A549 (cell line): ENCODE measurements at regions not wholly inside any gene's neighbourhood (a gene's known extent, or its start where the extent isn't known, plus 50 kb on each side); places are given as distances from the start of the nearest gene placed in this dataset.

Experiments used
- ATAC-seq, 2 experiments: fragments of 200-7000 bp in 1 of 2; fragments of >200 bp in 1 of 2; cut with Nextera tagmentation in 1 of 2; cut with Tn5 transposase in 1 of 2; 3 replicates each; pipeline versions ENCODE4 v1.8.0 to v1.9.1; 2018 to 2020; ENCODE audit warnings: mild to moderate bottlenecking in 1 of 2, moderate library complexity in 1 of 2
- CTCF ChIA-PET: fragments of 300-600 bp; sonication (Branson Sonifier 250); formaldehyde crosslinking; extraction: SDS; loops from one replicate; lab custom pipeline; 2021; ENCODE audit warnings: antibody characterized with exemption, inconsistent platforms; lab: Yijun Ruan, JAX
- POLR2A ChIA-PET: fragments of 350-600 bp; formaldehyde crosslinking; extraction: SDS; loops from one replicate; lab custom pipeline; 2021; ENCODE audit warnings: antibody characterized with exemption, inconsistent platforms; lab: Yijun Ruan, JAX
- DNase-seq, 2 experiments: peaks; one replicate each; pipeline versions ENCODE4 v3.0.0 to v3.0.0-alpha.2; 2011 to 2016; ENCODE audit warnings: low read depth in 1 of 2, low spot score in 1 of 2
- FAIRE-seq: peaks from 2 replicates; lab custom pipeline; 2011; peaks lifted over from hg19 to GRCh38; lab: Jason Lieb, UNC
- H3K27ac ChIP-seq, 2 experiments: fragments of >200 bp; sonication (Bioruptor Twin); formaldehyde crosslinking; 3 replicates each; pipeline ENCODE4 v1.5.1; 2016 to 2017
- H3K4me1 ChIP-seq: fragments of >200 bp; sonication (Bioruptor Twin); formaldehyde crosslinking; 3 replicates; pipeline ENCODE4 v1.6.1; 2016
- H3K4me2 ChIP-seq: fragments of >200 bp; sonication (Bioruptor Twin); formaldehyde crosslinking; 3 replicates; pipeline ENCODE4 v1.6.1; 2016
- H3K4me3 ChIP-seq: fragments of >200 bp; sonication (Bioruptor Twin); formaldehyde crosslinking; 3 replicates; pipeline ENCODE4 v1.5.1; 2016
- H3K9me3 ChIP-seq: fragments of >200 bp; sonication (Bioruptor Twin); formaldehyde crosslinking; 3 replicates; pipeline ENCODE4 v1.6.1; 2016
- CBX2 ChIP-seq: fragments of 200-600 bp; sonication (generic); IDR thresholded peaks from 2 replicates; pipeline ENCODE4 v1.6.1; 2016; ENCODE audit warnings: low read depth, mild to moderate bottlenecking, borderline replicate concordance
- CHD2 ChIP-seq: fragments of 150-350 bp; IDR thresholded peaks from 2 replicates; pipeline ENCODE4 v1.6.1; 2014; ENCODE audit warnings: low read length; ENCODE audit not compliant: partially characterized antibody
- CHD4 ChIP-seq: fragments of 200-600 bp; sonication (generic); IDR thresholded peaks from 2 replicates; pipeline ENCODE4 v1.6.1; 2016; ENCODE audit warnings: antibody characterized with exemption, mild to moderate bottlenecking, borderline replicate concordance
- FOSB ChIP-seq: fragments of 250-450 bp; sonication (Bioruptor Pico); IDR thresholded peaks from 2 replicates; pipeline ENCODE4 v1.5.0; 2020; ENCODE audit warnings: mild to moderate bottlenecking, moderate library complexity
- HDAC2 ChIP-seq: fragments of 200-600 bp; sonication (generic); IDR thresholded peaks from 2 replicates; pipeline ENCODE4 v1.6.1; 2016
- HEYL ChIP-seq: fragments of 250-450 bp; sonication (Bioruptor Pico); IDR thresholded peaks from 2 replicates; pipeline ENCODE4 v1.8.0; 2021; ENCODE audit warnings: mild to moderate bottlenecking, moderate library complexity
- HOXB13 ChIP-seq: fragments of 250-450 bp; sonication (Bioruptor Pico); IDR thresholded peaks from 2 replicates; pipeline ENCODE4 v1.5.0; 2020; ENCODE audit warnings: low read depth, mild to moderate bottlenecking, moderate library complexity
- JUNB ChIP-seq: fragments of >200 bp; sonication (Bioruptor Twin); formaldehyde crosslinking; IDR thresholded peaks from 2 replicates; pipeline ENCODE4 v1.6.1; 2016
- NFE2L2 ChIP-seq: fragments of 150-350 bp; conservative IDR thresholded peaks from 2 replicates; pipeline ENCODE4 v1.6.1; 2014; ENCODE audit warnings: low read length
- POLR2A ChIP-seq: IDR thresholded peaks from 2 replicates; pipeline ENCODE4 v1.6.1; 2012; ENCODE audit warnings: mild to moderate bottlenecking, low read length
- POLR2AphosphoS2 ChIP-seq: conservative IDR thresholded peaks from 2 replicates; pipeline ENCODE4 v1.6.1; 2012; ENCODE audit warnings: low read length, improper control_type of control experiment, inconsistent platforms
- ZFP36 ChIP-seq: fragments of 450-650 bp; IDR thresholded peaks from 2 replicates; pipeline ENCODE4 v1.6.1; 2014; ENCODE audit warnings: borderline replicate concordance; ENCODE audit not compliant: partially characterized antibody
- ZNF302 ChIP-seq: fragments of 250-450 bp; sonication (Bioruptor Pico); IDR thresholded peaks from 2 replicates; pipeline ENCODE4 v1.9.0; 2021; ENCODE audit warnings: inconsistent platforms, mild to moderate bottlenecking, moderate library complexity
- ZSCAN20 ChIP-seq: fragments of 250-450 bp; sonication (Bioruptor Pico); IDR thresholded peaks from 2 replicates; pipeline ENCODE4 v1.8.0; 2022; ENCODE audit warnings: mild to moderate bottlenecking, moderate library complexity
- whole genome bisulfite sequencing: methylation state at CpG from one replicate; pipeline ENCODE4 v1.1.6; 2017; ENCODE audit errors: missing lambda C conversion rate; 5-methylcytosine and 5-hydroxymethylcytosine counted together
- TF ChIP-seq, protein P1 (sequence below): fragments of 250-450 bp; sonication (Bioruptor Pico); IDR thresholded peaks from 2 replicates; pipeline ENCODE4 v1.5.0; 2020; ENCODE audit warnings: low read depth, mild to moderate bottlenecking, moderate library complexity
- TF ChIP-seq, protein P2 (sequence below): fragments of >200 bp; sonication (Bioruptor Twin); formaldehyde crosslinking; IDR thresholded peaks from 3 replicates; pipeline ENCODE4 v1.5.1; 2016
- TF ChIP-seq, protein P3 (sequence below): IDR thresholded peaks from 2 replicates; pipeline ENCODE4 v1.6.1; 2012
- TF ChIP-seq, protein P4 (sequence below): fragments of 200-600 bp; sonication (generic); IDR thresholded peaks from 2 replicates; pipeline ENCODE4 v1.6.1; 2016; ENCODE audit warnings: antibody characterized with exemption, mild to moderate bottlenecking, moderate library complexity
- TF ChIP-seq, protein P5 (sequence below): fragments of >200 bp; sonication (Bioruptor Twin); formaldehyde crosslinking; IDR thresholded peaks from 2 replicates; pipeline ENCODE4 v1.6.1; 2016
- TF ChIP-seq, protein P6 (sequence below): fragments of 250-450 bp; sonication (Bioruptor Pico); IDR thresholded peaks from 2 replicates; pipeline ENCODE4 v1.5.0; 2021; ENCODE audit warnings: mild to moderate bottlenecking, moderate library complexity, borderline replicate concordance

DNA sequence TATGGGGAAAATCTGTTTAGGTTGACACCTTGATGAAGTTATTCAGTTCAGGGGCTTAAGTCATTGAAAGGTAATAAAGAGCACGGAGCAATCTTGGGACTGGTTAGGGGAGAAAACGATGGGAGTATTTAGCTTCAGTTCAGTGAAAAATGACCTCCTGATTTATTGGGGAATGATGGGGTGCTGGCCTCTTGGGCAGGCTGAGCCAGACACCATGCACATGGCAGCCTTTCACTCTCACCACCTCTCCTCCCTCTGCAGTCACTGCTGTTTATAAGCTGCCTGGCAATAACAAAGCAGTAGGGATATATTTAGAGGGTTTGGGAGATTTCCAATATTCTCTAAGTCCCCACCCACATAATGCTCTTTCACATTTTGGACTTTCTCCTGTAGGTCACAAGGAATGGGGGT lies 140.5 kb upstream of the HS3ST2 start:
- WGBS = 15% methylated on average over 2 of the region's 2 CpGs

DNA sequence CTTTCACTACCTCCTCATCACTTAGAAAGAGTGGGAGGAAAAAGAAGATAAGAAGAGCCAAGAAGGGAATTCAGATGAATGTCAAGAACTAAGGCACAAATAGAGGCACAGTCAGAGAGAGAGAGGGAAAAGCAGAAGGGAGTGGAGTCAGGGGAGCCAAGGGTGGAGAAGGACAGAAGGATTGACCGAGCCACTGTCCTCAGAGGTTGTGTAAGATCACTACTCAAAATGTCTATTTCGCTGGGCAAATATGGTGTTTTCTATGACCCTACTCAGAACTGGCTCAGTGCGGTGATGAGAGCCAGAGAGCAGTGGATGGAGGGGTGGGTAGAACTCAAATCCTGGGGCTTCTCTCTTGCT lies 139.2 kb upstream of the HS3ST2 start:
- WGBS = 15% methylated on average over 3 of the region's 3 CpGs
- H3K4me1 ChIP-seq = no peaks in the 10 kb centered on the region
- FAIRE-seq = no peak
- DNase-seq = no peak
- CTCF ChIA-PET = interaction anchor here (1.5 kb wide), 1 partner anchor 760 kb away, joined by 3 read pairs; no protein-coding TSS in a partner anchor
- no peak overlapping the region for H3K27ac ChIP-seq
- TF ChIP-seq POLR2AphosphoS2 (no peak), HDAC2 (no peak), NFE2L2 (no peak), JUNB (no peak), FOSB (CRISPR knock-in tag) (no peak), ZSCAN20 (CRISPR knock-in tag) (no peak), CBX2 (no peak), HEYL (CRISPR knock-in tag) (no peak), ZFP36 (no peak), CHD4 (no peak)
- TF ChIP-seq, protein P1, sequence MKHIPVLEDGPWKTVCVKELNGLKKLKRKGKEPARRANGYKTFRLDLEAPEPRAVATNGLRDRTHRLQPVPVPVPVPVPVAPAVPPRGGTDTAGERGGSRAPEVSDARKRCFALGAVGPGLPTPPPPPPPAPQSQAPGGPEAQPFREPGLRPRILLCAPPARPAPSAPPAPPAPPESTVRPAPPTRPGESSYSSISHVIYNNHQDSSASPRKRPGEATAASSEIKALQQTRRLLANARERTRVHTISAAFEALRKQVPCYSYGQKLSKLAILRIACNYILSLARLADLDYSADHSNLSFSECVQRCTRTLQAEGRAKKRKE (CRISPR knock-in tag) = no peak
- TF ChIP-seq, protein P2, sequence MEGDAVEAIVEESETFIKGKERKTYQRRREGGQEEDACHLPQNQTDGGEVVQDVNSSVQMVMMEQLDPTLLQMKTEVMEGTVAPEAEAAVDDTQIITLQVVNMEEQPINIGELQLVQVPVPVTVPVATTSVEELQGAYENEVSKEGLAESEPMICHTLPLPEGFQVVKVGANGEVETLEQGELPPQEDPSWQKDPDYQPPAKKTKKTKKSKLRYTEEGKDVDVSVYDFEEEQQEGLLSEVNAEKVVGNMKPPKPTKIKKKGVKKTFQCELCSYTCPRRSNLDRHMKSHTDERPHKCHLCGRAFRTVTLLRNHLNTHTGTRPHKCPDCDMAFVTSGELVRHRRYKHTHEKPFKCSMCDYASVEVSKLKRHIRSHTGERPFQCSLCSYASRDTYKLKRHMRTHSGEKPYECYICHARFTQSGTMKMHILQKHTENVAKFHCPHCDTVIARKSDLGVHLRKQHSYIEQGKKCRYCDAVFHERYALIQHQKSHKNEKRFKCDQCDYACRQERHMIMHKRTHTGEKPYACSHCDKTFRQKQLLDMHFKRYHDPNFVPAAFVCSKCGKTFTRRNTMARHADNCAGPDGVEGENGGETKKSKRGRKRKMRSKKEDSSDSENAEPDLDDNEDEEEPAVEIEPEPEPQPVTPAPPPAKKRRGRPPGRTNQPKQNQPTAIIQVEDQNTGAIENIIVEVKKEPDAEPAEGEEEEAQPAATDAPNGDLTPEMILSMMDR = no peak
- TF ChIP-seq, protein P3, sequence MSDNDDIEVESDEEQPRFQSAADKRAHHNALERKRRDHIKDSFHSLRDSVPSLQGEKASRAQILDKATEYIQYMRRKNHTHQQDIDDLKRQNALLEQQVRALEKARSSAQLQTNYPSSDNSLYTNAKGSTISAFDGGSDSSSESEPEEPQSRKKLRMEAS = no peak
- TF ChIP-seq, protein P4, sequence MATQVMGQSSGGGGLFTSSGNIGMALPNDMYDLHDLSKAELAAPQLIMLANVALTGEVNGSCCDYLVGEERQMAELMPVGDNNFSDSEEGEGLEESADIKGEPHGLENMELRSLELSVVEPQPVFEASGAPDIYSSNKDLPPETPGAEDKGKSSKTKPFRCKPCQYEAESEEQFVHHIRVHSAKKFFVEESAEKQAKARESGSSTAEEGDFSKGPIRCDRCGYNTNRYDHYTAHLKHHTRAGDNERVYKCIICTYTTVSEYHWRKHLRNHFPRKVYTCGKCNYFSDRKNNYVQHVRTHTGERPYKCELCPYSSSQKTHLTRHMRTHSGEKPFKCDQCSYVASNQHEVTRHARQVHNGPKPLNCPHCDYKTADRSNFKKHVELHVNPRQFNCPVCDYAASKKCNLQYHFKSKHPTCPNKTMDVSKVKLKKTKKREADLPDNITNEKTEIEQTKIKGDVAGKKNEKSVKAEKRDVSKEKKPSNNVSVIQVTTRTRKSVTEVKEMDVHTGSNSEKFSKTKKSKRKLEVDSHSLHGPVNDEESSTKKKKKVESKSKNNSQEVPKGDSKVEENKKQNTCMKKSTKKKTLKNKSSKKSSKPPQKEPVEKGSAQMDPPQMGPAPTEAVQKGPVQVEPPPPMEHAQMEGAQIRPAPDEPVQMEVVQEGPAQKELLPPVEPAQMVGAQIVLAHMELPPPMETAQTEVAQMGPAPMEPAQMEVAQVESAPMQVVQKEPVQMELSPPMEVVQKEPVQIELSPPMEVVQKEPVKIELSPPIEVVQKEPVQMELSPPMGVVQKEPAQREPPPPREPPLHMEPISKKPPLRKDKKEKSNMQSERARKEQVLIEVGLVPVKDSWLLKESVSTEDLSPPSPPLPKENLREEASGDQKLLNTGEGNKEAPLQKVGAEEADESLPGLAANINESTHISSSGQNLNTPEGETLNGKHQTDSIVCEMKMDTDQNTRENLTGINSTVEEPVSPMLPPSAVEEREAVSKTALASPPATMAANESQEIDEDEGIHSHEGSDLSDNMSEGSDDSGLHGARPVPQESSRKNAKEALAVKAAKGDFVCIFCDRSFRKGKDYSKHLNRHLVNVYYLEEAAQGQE = no peak
- no peak for ATAC-seq
- POLR2A ChIA-PET = no interaction called here
- H3K9me3 ChIP-seq = no peaks in the 10 kb centered on the region
- H3K4me3 ChIP-seq = no peak overlapping the region
- no peak overlapping the region for H3K4me2 ChIP-seq

More for the DNA sequence above, 140.5 kb upstream of the HS3ST2 start:
- ATAC-seq = no peak
- DNase-seq = no peak
- Histone ChIP-seq H3K9me3 (no peaks in the 10 kb centered on the region), H3K4me2 (no peak overlapping the region), H3K27ac (no peak overlapping the region), H3K4me1 (no peaks in the 10 kb centered on the region), H3K4me3 (no peak overlapping the region)
- TF ChIP-seq ZNF302 (CRISPR knock-in tag) = no peak
- no peak for TF ChIP-seq HOXB13 (CRISPR knock-in tag)
- no peak for TF ChIP-seq ZFP36
- TF ChIP-seq POLR2A = no peak
- TF ChIP-seq, protein P1 (CRISPR knock-in tag) = no peak
- TF ChIP-seq, protein P5, sequence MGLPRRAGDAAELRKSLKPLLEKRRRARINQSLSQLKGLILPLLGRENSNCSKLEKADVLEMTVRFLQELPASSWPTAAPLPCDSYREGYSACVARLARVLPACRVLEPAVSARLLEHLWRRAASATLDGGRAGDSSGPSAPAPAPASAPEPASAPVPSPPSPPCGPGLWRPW = no peak
- TF ChIP-seq, protein P3 = no peak
- no peak for TF ChIP-seq CHD2
- TF ChIP-seq, protein P6, sequence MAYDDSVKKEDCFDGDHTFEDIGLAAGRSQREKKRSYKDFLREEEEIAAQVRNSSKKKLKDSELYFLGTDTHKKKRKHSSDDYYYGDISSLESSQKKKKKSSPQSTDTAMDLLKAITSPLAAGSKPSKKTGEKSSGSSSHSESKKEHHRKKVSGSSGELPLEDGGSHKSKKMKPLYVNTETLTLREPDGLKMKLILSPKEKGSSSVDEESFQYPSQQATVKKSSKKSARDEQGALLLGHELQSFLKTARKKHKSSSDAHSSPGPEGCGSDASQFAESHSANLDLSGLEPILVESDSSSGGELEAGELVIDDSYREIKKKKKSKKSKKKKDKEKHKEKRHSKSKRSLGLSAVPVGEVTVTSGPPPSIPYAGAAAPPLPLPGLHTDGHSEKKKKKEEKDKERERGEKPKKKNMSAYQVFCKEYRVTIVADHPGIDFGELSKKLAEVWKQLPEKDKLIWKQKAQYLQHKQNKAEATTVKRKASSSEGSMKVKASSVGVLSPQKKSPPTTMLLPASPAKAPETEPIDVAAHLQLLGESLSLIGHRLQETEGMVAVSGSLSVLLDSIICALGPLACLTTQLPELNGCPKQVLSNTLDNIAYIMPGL (CRISPR knock-in tag) = no peak
- POLR2A ChIA-PET = no interaction called here
- FAIRE-seq = no peak
- CTCF ChIA-PET = interaction anchor here (1.0 kb wide), 1 partner anchor 11 kb away, joined by 3 read pairs; no protein-coding TSS in a partner anchor
